RCC 7860 (cell line): ENCODE measurements at regions not wholly inside any gene's neighbourhood (a gene's known extent, or its start where the extent isn't known, plus 50 kb on each side); places are given as distances from the start of the nearest gene placed in this dataset.

Experiments used
- DNase-seq: peaks from one replicate; pipeline ENCODE4 v3.0.0-alpha.2; 2015; ENCODE audit warnings: low spot score
- FAIRE-seq: peaks from 2 replicates; lab custom pipeline; 2012; peaks lifted over from hg19 to GRCh38; lab: Jason Lieb, UNC

GRCh38 chr2:204454672-204455380 is 90.4 kb upstream of the PARD3B start:
- no peak for DNase-seq
- FAIRE-seq = no peak

DNA sequence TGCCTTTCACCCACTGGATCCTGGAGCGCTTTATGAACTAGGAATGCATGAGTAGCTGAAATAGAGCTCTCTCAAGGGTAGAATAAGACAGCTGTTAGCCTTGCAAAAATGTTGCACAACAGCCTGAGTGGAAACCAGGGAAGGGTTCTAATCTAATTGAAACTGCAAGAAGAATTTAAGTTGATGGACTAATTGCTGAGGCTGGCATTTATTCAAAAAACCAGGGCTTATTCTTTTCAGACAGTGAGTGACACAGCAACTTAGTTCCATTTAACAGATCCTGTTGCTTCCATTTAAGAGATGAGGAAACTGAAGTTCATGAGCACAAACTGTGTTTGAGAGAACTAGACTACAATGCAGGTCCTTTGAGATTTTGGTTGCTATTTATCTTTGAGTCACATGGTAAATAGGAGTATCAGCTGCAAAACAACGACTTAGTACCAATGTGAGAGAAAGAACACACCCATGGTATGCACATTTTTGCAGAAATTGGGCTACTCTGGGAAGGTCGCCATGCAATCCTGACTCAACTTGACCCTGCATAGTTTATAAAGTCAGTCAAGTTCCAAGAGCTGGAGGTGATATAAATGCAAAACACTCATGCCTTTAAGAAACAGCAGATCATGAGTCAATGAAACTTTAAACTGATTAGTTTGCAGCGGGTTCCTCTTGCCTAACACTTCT is 76.4 kb upstream of the PARD3B start:
- no peak for DNase-seq
- no peak for FAIRE-seq

- no peak for DNase-seq
- FAIRE-seq = no peak
These were observed 75.1 kb upstream of the PARD3B start for GRCh38 chr2:204470178-204470620.

DNA sequence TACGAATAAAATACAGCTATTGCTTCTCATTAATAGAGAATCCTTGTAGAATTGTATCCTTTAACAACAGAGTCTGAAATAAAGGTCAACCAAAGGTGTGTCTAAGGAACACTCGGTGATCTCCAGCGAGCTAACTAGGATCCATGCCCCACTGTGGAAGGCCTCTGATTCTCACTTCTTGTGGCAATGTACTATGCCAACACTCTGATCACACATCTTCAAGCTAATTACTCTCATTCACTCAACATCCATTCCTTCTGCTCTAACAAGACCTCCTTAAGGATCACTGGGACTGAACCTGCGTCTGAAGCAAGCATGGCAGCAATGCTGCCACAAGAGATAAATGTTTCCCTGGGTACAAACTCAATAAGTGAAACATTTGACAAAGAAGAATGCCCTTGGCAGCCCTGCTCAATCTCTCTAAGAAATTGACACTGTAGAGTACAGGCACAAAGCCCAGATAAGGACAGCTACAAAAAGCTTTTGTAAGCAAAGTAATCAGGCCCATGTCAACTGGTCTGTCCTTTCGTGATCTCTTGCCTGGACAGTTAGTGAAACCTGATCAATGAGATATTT is 74.6 kb upstream of the PARD3B start:
- no peak for DNase-seq
- no peak for FAIRE-seq

GRCh38 chr2:204472375-204472774 is 72.9 kb upstream of the PARD3B start:
- DNase-seq (no peak), FAIRE-seq (no peak)

- FAIRE-seq = no peak
- no peak for DNase-seq
These were observed 72.1 kb upstream of the PARD3B start for GRCh38 chr2:204473224-204473623.

- FAIRE-seq (no peak), DNase-seq (no peak)
These were observed 69.9 kb upstream of the PARD3B start for GRCh38 chr2:204475399-204475798.

- FAIRE-seq (no peak), DNase-seq (no peak)
These were observed 67.8 kb upstream of the PARD3B start for GRCh38 chr2:204477358-204477950.

- FAIRE-seq (no peak), DNase-seq (peak; percentile 60)
These were observed 65.7 kb upstream of the PARD3B start for GRCh38 chr2:204479557-204479956.

DNA sequence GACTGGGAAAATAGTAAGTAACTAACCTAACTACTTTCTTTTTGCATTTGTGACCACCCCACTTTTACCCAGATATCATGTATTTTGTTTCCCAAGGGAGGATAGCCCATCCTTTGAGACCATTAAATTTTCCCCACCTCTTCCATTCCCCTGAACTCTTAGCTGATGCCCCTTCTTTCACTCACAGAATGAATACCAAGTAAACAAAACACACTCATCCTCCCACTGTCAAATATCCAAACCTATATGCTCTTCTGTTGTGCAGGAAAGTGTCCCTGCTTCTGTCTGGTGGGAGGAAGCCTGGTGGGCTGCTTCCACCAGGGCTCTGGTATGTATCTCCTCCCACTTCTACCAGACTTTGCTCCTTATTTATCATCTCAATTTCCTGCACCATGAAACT is 64.6 kb upstream of the PARD3B start:
- no peak for FAIRE-seq
- no peak for DNase-seq

GRCh38 chr2:204483608-204484081 is 61.6 kb upstream of the PARD3B start:
- FAIRE-seq = no peak
- no peak for DNase-seq

- FAIRE-seq (no peak), DNase-seq (no peak)
These were observed 59.0 kb upstream of the PARD3B start for GRCh38 chr2:204486321-204486720.

GRCh38 chr2:204486805-204487204 is 58.5 kb upstream of the PARD3B start:
- DNase-seq (no peak), FAIRE-seq (no peak)

- DNase-seq (no peak), FAIRE-seq (no peak)
These were observed 57.6 kb upstream of the PARD3B start for GRCh38 chr2:204487447-204488229.

- FAIRE-seq (peak; percentile 2), DNase-seq (peak; percentile 86)
These were observed 53.7 kb upstream of the PARD3B start for GRCh38 chr2:204491528-204491927.

DNA sequence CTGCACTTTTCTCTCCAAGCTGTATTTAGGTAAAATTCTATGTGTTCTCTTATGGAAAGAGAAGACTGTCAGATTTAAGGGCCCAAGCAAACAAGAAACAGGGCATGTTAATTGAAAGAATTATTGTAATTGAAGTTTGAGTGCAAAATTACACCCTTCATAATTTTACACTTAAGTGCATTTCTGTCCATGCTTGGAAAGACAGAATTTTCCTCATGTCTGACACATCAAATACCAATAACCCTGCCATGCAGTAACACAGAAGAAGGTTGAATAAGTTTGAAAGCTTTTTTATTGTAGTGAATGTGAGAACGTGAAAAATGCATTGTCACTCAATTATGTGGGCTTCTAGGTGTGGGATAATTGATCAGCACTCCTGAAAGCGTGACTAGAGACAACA is 52.9 kb upstream of the PARD3B start:
- no peak for FAIRE-seq
- DNase-seq = no peak

DNA sequence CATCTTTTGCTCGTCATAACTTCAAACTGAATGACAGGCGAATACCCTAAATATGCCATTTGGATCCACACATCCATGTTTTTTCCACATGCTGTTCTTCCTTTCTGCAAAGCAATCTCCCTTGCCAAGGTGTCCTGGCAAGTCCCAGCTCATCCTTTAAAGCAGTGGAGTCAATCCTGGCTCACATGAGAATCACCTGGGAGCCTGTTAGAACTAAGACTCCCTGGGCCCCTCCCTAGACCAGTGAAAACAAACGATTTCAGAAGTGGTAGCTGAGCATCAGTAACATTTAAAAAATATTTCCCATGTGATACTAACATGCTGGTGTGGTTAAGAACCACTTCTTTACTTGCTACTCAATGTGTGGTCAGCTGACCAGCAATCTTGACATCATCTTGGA is 50.6 kb upstream of the PARD3B start:
- no peak for FAIRE-seq

DNA sequence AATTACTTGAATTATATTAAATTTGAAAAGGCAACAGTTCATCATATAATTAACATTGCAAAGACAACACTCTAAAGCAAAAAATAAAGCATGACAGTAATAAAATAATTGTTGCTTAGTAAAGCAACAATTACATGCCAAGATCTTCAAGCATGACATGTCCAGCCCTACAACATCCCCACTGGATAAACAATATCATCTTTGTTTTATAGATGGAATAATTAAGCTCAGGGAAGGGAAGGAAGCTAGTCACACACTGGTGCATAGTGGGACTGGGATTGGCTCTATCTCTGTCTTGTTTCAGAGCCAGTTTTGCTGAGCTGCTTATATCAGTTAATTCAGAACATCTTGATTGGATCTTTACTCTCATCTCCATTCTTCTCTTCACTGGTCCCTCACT is 49.9 kb upstream of the PARD3B start:
- no peak for DNase-seq
- FAIRE-seq = no peak

More for the DNA sequence above, 50.6 kb upstream of the PARD3B start:
- no peak for DNase-seq
